ENCODE measurements at regions not wholly inside any gene's neighbourhood (a gene's known extent, or its start where the extent isn't known, plus 50 kb on each side); places are given as distances from the start of the nearest gene placed in this dataset.

DNA sequence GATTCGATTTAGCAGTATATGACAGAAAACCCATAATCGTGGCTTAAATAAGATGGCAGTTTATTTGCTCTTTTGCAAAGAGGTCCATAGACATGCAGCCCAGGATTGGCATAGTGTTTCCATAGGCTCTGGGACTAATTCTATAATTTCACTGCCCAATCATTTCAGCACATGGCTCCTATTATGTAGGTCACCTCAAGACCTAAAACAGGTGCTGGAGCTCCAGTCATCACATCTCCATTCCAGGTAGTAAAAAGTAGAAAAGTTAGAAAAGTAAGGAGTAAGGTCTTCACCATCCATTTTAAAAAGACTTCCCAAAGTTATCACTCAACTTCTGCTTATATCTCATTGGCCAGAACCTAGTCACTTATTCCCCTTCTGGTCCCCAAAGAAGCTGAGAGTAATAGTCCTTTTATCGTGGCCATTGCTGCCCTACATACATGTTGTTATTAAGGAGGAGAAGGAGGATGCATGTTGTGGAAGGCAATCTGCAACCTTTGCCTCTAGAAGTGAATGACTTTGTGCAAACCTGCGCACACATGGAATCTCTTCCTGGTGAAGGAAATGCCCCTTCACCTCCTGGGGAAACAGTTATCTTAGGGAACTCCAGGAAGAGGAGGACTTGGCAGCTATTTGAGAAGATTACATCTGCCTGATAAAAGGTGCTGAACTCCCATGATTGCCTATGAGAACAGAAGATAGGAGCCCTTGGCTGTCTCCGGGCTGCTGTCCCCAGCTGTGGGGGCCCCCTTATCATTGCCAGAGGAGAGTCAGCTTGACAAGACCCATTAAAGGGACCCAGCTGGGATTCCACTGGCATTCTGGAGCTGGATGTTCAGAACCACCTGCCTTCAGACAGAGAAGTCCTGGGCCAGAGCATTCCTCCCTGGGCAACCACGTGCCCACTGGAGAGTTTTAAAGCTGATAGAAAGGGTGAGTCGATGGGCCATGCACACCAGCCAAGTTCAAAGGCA, 330.6 kb upstream of the ZMIZ1 start:
- DNase-seq = no peak

DNA sequence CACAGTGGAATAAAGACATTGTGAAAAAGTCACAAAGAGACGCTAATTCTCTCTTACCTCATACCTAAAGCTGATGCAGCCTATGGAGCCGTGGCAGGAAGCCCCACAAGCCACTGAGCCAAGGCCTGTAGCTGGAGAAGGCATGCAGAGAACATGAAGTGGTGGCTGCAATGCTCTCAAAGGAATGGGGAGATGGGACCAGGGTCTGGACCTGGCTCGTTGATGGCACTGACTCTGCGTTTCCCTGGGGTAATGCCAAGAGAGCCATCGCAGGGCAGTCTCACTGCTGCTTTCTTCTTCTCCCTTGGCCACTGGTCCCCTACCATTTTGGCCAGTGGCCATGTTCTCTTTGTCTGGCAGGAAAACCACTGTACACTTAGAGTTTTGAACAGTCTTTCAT, 329.9 kb upstream of the ZMIZ1 start:
- DNase-seq = no peak

DNA sequence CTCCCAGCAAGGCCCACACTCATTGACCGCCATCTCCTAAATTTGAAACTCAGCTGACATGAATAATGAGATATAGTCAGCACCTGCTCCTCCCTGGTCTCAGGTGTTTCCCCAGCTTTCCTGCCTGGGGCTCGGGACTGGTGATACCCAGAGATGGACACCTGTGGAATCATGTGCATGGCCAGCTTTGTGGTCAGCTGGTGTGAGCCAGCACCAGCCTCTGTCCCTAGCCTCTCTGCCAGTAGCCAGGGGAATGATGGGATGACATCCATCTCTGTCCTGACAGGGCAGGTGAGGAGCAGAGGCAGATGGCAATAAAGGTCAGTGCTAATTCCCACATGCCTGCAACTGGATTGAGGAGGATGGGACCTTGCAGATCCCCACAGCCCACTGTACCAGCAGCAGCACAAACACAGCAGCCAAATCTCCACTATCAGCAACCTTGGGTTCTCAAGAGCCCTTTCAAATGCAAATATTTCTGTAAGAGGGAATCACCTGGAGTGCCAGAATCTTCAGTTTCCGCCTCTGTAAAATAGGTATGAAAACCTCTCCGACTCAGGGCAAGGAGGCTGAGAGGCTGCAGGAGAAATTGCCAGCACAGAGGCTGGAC, 329.2 kb upstream of the ZMIZ1 start:
- no peak for DNase-seq

DNA sequence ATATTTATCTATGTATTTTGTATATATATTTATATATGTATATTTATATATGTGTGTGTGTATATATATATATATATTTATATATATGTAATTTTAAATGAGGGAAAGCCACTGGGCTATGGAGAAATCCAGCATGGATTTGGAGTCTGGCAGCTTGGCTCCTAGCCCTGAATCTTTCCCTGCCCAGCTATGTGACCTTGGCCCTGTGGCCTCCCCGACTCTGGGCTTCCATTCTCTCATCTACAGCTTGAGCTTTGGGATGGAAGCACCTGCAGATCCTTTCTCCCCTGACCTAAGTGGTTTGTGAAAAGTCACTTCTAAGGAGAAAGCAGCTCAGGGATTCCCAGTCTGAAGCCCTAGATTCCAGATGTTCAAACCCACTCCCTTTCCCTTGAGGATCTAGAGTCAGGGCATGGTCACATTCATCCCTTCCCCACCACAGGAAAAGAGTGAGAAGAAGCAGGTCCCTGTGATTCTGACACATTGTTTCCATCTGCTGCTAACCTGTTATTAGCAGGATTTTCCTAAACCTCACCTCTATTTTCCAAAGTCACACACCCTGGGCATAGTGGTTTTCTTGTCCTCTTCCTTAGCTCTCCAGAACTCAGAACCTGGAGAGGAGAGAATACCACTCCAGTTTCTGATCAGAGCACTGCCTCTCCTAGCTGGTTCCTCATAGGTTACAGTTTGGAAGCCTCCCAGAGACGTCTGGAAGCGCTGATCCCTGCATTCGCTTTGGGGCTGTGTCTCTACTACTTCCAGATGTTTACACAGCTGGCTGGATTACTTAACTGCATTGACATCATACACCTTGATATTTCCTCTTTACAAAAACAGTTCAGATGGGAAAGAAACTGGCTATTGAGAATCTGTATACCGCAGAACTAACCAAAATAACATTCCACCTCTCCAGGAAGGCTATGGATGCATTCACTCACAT, 327.5 kb upstream of the ZMIZ1 start:
- no peak for DNase-seq

DNA sequence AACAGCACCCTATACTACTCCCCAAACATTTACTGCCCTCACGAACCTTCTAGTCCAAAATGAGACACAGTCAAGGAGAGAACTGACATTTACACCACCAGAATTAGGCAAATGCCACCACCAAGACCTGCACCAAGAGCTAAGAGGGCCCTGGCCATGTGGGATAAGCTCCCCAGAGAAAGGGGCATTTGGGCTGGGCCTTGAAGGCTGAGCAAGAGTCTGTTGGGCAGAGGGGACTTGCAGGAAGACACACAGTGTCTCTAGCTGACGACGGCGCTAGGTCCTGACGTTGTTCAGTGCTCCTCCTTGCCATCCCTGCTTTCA, 326.4 kb upstream of the ZMIZ1 start:
- DNase-seq = no peak

DNA sequence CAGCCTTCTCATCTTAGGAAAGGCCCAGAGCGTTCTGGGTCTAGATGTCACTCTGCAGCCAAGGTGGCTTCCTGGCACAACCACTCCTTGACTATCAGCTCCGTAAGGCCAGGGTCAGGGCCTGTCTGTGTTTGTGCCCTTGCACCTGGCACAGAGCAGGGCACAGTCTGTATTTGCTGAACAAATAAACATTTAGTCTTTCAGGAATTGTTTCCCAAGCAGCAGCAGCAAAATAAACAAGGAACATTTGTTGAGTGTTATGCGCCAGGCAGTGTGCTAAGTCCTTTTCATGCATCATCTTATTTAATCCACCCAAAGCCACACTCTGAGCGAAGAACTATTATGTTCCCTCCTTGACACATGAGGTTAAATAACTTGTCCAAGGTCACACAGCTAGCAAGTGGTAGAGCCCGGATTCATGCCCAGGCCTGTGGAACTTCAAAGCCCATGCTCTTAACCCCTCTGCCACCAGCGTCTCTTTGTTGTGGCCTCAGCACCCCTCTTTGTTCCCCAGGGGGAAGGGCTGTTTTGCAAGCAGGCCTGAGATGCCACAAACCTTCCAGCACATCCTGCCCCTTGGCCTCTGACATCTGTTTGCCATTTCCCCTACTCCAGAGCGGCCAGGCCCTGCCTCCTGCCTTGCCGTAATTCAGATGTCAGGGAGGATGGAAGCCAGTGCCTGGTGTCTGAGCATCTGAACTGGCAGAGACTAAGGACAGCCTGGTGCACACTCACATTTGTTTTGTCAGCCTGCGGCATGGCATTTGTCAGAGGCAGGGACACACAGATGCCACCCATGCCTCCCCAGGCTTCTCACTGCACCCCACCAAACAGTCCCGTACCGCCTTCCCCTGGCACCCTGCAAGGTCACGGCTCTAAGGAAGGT, 325.8 kb upstream of the ZMIZ1 start:
- no peak for DNase-seq

DNA sequence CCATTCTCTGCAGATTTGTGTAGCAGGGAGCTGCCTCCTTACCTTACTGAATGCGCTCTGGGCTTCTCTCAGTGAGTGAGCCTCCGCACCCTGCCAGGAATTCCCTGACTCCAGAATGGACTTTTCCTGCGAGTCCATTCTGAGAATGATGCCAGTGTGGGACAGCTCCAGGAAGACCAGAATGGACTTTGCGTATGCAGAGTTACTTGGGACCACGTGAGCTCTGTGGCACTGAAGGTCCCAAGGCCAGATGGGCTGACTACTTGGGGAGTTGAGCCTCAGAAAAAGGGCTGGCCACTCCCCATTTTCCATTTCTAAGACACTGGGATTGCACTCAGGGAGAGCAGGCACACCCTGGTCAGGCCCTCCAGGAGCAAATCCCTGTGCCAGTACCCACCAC, 324.7 kb upstream of the ZMIZ1 start:
- DNase-seq = no peak

DNA sequence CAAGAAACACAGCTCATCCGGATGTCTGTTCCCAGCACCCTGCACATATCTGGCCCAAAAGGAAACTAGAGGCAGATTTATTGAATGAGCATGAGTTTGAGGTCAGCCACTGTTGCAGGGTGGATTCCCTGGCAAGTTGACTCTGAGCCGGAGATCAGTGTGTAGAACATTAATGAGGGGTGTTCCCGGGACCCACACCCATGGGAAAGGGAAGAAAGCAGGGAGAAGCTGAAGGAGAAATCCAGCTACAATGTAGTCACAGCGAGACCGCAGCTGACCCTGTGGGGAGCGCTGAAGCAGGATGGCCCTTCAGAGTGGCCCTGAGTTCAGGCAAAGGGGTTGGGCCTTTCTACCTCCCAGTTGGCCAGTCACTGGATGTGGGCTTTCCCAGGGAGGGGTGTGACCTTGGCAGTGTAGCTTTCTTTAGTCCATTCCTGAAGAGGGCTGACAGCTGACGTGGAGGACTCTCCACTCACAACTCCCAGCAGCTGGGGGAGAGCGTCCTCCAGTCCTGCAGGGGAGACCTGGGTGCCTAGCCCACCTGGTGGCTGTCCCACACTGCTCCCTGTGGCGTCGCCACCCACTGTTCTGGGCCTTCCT, 324.2 kb upstream of the ZMIZ1 start:
- no peak for DNase-seq

DNA sequence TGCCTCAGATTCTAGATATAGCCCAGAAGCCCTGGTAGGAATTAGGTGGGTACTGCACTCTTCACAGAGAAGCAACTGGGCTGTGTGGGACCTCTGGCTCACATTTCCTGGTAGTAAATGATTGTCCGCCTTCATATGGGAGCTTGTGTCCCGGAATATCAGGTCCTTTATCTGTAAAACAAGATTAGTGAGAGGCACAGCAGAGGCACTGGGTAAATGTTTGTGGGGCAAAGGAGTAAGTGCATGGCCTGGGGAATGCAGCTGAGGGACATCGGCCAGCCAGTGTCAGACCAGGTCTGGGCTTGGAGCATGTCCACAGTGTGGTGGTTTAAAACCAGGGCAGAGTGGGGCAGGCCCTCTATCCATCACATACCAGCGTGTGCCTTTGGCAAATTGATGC, 323.3 kb upstream of the ZMIZ1 start:
- no peak for DNase-seq

DNA sequence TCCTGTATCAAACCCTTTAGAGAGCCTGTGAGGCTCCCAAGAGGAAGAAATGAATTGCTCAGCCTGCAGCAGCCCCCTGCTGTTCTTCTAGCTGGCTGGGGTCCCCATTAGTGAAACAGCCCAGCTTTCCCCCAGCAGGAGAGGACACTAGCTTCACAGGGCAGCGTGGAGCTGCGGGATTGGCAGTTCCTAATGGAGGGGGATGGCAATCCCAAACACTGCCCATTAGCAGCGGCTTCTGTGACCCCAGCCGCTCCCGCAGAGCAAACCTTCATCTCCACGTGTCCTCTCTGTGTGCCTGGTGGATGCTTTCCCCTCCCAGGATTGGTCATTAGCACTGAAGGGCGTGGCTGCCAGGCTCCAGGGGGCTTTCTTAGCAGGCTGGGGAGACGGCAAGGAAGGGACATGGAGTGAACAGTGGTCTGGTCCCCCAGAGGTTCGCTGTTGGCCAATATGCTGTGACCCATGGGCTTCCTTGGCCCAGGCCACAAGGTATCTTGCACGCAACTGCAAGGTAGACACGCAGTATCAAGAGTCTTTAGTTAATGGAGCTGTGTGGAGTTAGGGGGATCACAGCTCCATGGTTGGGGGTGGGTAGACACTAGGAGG, 322.5 kb upstream of the ZMIZ1 start:
- DNase-seq = no peak

DNA sequence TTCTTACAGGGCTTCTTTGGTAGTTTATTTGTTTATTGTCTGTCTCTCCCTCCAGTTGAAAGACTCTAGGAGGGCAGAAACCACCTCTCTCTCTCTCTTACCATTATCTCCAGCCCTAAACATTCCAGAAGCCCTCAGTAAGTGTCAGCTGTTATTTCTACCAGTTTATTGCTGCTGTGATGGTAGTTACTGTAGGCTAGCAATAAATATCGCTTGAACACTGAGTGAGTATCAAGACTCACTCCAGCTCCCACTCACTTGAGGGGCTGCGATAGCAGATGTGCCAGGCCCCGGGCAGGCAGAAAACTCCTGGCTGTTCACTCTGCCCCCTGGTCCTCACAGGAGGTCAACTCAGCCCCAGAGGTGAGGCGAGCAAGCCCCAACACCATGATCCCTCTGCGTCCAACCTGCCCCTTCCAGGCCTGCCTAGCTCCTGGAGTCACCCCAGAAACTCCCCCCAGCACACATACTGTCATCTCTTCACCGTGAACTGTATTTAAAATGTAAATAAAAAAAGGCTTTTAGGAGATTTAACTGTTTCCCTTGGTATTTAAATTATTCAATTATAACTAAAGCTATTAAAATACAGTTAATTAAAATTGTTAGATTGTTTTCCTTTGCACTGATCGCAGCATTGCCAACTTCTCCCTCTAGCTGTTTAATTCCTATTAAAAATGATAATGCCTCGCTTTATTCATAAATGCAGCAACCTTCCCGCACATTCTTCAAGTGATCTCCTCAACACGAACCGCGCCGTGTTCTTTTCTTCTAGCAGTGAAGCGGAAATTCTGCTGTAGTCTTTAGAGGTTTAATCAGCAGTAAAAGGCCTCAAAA, 321.1 kb upstream of the ZMIZ1 start:
- DNase-seq = no peak

DNA sequence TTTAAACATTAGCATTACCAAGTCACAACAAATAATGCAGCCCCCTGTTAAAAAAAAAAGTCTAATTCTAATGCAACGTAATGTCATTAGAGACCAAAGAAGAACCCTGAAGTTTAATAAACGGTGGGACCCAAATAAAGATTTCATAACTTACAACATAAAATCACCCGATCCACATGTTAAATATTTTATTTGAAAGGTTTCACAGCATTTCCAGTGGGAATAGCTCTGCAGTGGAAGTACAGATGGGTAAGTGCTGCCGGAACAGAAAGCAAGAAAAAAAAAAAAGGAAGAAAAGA, 320.6 kb upstream of the ZMIZ1 start:
- no peak for DNase-seq

DNA sequence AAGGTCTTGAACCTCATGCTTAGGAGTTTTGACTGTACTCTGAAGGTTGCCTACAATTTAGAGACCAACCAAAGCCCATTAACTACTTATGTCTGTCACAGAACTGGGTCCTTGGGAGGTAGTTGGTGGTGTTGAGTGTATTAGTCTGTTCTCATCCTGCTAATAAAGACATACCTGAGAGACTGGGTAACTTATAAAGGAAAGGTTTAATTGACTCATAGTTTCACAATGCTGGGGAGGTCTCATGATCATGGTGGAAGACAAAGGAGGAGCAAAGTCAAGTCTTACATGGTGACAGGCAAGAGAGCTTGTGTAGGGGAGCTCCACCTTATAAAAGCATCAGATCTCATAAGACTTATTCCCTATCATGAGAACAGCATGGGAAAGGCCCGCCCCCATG, 319.6 kb upstream of the ZMIZ1 start:
- no peak for DNase-seq

DNA sequence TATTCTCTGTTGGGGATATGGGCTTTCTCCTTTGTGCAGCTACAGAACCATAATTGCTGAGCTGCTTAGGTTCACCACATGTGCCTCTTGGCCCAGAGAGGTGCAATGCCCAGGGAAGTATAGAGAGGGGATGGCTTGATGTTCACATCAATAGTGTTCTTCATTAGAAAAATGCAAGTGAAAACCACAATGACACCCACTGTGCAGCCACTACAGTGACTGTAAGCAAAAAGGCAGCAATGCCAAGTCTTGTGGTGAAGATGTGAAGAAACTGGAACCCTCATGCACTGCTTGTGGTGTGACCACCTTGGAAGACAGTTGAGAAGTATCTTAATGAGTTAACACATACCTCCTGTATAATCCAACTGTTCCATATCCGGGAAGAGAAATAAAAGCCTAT, 318.9 kb upstream of the ZMIZ1 start:
- DNase-seq = no peak

DNA sequence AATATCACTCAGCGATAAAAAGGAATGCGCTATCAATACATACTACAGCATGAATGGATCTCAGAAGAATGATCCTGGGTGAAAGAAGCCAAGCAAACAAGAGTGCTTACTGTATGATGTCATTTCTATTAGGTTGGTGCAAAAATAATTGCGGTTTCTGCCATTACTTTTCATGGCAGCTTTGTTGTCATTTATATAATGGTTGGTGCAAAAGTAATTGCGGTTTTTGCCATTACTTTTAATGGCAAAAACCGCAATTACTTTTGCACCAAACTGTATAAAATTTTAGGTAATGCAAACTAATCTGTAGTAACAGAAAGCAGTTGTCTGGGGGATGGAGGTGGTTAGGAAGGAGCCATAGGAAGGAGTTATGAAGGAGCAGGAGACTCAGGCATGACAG, 318.3 kb upstream of the ZMIZ1 start:
- DNase-seq = no peak

DNA sequence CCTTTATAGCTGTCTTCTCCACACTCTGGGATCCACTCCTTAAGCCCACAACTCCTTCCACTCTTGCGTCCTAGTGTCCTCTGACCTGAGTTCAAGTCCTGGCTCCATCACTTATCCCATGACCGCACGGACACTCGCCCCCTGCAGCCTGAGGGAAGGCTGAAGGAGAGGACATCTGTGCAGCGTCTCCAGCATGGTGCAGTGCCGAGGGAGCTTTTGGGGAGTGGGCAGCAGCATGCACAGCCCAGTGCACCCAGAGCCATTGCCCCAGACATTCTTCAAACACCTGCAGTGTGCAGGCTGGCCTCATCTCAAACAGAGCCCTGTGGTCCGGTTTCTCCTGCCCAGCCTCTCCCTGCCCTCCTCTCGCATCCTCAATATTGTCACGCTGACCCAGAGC, 317.1 kb upstream of the ZMIZ1 start:
- DNase-seq = no peak

DNA sequence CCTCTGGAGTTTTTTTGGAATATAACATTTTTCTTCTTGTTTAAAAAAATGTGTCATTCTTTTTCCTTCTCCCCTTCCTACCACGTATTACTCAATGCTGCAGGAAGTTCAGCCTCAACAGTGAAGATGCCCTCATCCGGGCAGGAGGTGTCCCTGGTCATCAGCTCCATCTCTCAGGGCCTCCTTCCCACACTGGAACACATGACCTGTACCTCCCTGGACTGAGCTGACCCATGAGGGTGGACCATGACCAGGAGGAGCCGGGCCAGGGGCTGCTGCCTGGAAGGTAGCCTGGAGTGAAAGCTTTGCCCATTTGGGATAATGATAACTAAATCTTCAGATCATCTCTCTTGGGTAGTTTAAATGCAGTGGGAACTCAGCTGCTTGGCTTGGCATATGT, 316.5 kb upstream of the ZMIZ1 start:
- no peak for DNase-seq

DNA sequence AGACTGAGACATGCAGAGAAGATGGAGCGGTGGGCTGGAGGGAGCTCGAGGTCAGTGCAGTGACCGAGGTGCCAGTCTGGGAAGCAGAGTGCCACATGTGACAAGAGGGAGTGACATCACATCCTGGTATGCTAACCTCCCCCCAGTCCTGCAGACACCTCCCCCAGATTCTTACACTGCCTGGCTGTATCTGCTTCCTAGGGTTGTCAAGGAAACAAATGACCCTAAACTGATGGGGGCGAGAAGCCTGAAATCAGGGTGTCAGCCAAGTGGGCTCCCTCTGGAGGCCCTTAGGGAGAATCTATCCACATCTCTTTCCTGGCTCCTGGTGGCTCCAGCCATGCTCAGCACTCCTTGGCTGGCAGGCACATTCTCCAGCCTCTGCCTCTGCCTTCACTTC, 316.1 kb upstream of the ZMIZ1 start:
- no peak for DNase-seq

DNA sequence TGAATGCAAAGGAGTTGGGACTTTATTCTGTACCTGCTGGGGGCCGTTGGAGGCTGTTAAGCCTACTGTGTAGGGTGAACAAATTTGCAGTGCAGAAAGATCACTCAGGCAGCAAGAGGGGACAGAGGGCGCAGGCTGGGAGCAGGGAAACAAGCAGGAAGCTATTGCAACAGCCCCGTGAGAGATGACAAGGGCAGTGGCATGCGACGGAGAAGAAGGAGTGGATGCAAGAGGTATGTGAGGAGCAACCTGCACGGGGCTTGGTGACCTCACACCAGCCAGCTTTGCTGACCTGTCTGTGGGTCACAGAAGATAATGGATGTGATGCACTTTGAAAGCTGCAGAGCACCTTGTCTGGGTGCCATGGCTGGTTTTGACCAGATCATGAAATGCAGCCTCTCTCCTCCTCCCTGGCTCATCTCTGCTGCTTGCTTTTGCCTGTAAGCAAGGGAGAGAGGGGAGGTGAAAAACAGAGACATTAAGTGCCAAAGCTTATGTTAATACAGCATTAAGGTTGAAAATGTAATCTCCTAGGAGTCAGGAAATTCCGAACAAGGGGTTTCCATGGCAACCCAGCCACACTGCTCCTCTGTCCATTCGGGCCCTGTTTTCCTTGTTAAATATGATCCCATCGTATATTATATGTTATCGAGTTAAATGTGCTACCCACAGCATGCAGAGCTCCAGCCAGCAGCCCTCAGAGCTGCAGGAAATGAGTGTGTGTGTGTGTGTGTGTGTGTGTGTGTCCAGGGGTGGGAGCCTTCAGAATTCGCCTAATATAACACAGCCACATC, 314.3 kb upstream of the ZMIZ1 start:
- DNase-seq = no peak

DNA sequence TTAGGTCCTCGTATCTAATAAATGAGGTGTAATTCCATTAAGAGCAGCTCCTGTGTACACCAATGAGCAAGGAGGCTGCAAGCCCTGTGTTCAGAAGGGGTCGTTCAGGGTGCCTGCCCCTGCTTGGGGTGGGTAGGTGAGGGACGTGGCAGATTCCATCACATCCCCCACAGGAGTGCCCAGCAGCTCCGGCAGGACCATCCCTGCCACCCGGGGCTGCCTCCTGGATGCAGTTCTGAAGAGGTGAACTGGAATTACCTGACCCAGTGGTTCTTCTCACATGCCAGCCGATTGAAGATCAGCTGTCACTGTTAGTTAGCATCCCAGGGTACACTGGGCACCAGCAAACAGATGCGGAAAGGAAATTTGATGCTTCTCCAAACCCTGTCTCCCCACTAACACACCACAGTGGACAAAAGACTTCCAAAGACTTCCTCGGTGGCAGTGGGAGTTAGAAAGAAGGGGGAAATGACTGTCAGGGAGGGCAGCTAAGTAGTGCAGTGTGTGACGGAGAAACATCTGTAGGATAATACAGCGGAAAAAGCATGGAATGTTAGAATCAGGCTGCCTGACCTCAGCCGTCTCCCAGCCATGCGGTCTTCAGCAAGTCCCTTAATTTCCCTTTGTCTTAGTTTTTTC, 313.6 kb upstream of the ZMIZ1 start:
- no peak for DNase-seq

Measured in NCI-H526 treated with DMSO at 0.1 percent for 48 hours (cell line).